Lung (tissue), 12 donors: ENCODE measurements at regions not wholly inside any gene's neighbourhood (a gene's known extent, or its start where the extent isn't known, plus 50 kb on each side); places are given as distances from the start of the nearest gene placed in this dataset. TPM values are rescaled to one million over a fixed set of nuclear protein-coding genes. Genes with fewer than 3 reads are reported as not detected.

Source experiments
- ATAC-seq: fragments of 200-7000 bp; cut with Tn5 transposase; one replicate; pipeline ENCODE4 v1.9.1; 2020; ENCODE audit warnings: moderate number of reproducible peaks; ENCODE audit not compliant: insufficient read depth, low FRiP score
- DNase-seq, 3 donors: peaks; one replicate each; pipeline ENCODE4 v3.0.0-alpha.2; 2013 to 2017
- H3K27ac ChIP-seq, 2 donors: one replicate each; pipeline ENCODE4 v1.5.1; 2013; ENCODE audit warnings: mild to moderate bottlenecking in 2 of 2, moderate library complexity in 2 of 2, control low read depth in 1 of 2, inconsistent platforms in 1 of 2, low read depth in 1 of 2, low read length in 1 of 2
- H3K27me3 ChIP-seq, 3 donors: one replicate each; pipeline ENCODE4 v1.5.1; 2013; ENCODE audit warnings: low read length in 2 of 3; ENCODE audit not compliant: control insufficient read depth in 3 of 3, insufficient read depth in 3 of 3
- H3K36me3 ChIP-seq, 4 donors: one replicate each; pipeline ENCODE4 v1.5.1; 2013; ENCODE audit warnings: low read length in 4 of 4, mild to moderate bottlenecking in 1 of 4, moderate library complexity in 1 of 4; ENCODE audit not compliant: control insufficient read depth in 4 of 4, insufficient read depth in 4 of 4
- H3K4me1 ChIP-seq, 5 donors: one replicate each; pipeline ENCODE4 v1.5.1; 2013; ENCODE audit warnings: low read length in 5 of 5, mild to moderate bottlenecking in 2 of 5, moderate library complexity in 1 of 5; ENCODE audit not compliant: control insufficient read depth in 5 of 5, insufficient read depth in 5 of 5
- H3K4me3 ChIP-seq: one replicate; pipeline ENCODE4 v1.5.1; 2013; ENCODE audit warnings: mild to moderate bottlenecking, control low read depth, moderate library complexity
- H3K9ac ChIP-seq, 2 donors: one replicate each; pipeline ENCODE4 v1.5.1; 2013; ENCODE audit warnings: low read length in 2 of 2, control low read depth in 1 of 2; ENCODE audit not compliant: insufficient read depth in 1 of 2
- H3K9me3 ChIP-seq, 4 donors: one replicate each; pipeline ENCODE4 v1.5.1; 2013; ENCODE audit warnings: low read length in 3 of 4, mild to moderate bottlenecking in 1 of 4, moderate library complexity in 1 of 4; ENCODE audit not compliant: control insufficient read depth in 4 of 4, insufficient read depth in 3 of 4
- WGBS, 2 donors: extraction: QIAGEN DNeasy Blood & Tissue Kit; methylation state at CpG; one replicate each; pipeline ENCODE4 v1.1.7; 2013; 5-methylcytosine and 5-hydroxymethylcytosine counted together
- small RNA-seq: library from RNA; depleted of rRNA; stranded (forward); fragments of <200 nt; gene quantifications from one replicate; pipeline ENCODE3, GENCODE V24; 2014; ENCODE audit warnings: low replicate concordance
- TF ChIP-seq, protein P1 (sequence below): IDR thresholded peaks from 2 replicates; pipeline ENCODE4 v1.5.1; 2012; ENCODE audit warnings: mild to moderate bottlenecking; ENCODE audit errors: control extremely low read depth, extremely low read depth
- donor health status: control.
- donor health status: control.
- donor health status: Bipolar disorder and iron deficiency.
- donor health status: healthy.
- donor health status: DM: yes; HTN: yes; CAD: no.

GRCh38 chr9:1962122-1962521, 53.0 kb upstream of the SMARCA2 start:
- TF ChIP-seq, protein P1, sequence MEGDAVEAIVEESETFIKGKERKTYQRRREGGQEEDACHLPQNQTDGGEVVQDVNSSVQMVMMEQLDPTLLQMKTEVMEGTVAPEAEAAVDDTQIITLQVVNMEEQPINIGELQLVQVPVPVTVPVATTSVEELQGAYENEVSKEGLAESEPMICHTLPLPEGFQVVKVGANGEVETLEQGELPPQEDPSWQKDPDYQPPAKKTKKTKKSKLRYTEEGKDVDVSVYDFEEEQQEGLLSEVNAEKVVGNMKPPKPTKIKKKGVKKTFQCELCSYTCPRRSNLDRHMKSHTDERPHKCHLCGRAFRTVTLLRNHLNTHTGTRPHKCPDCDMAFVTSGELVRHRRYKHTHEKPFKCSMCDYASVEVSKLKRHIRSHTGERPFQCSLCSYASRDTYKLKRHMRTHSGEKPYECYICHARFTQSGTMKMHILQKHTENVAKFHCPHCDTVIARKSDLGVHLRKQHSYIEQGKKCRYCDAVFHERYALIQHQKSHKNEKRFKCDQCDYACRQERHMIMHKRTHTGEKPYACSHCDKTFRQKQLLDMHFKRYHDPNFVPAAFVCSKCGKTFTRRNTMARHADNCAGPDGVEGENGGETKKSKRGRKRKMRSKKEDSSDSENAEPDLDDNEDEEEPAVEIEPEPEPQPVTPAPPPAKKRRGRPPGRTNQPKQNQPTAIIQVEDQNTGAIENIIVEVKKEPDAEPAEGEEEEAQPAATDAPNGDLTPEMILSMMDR, result no peak
- ATAC-seq, result no peak
- no peak overlapping the region for H3K4me3 ChIP-seq
- no peak overlapping the region for H3K9ac ChIP-seq
- peak; percentile 27 to 91 (median 88) for DNase-seq
- no peak overlapping the region for H3K27ac ChIP-seq
- H3K9me3 ChIP-seq, result no peaks in the 10 kb centered on the region
- peaks cover 0 to 35% (median 4%) of the 10 kb centered on the region in 5 donors for H3K4me1 ChIP-seq
- no peaks in the 10 kb centered on the region for H3K36me3 ChIP-seq
- 78 to 86% methylated on average over 2 of the region's 2 CpGs for WGBS, 2 donors
- no peaks in the 10 kb centered on the region for H3K27me3 ChIP-seq

- H3K27ac ChIP-seq, result no peak overlapping the region
These were observed 52.5 kb upstream of the SMARCA2 start for GRCh38 chr9:1962588-1963106.

GRCh38 chr9:1964093-1964492, 51.1 kb upstream of the SMARCA2 start:
- no peaks in the 10 kb centered on the region for H3K36me3 ChIP-seq
- no peak for DNase-seq
- TF ChIP-seq, protein P1, result no peak
- no peak overlapping the region for H3K9ac ChIP-seq
- H3K27ac ChIP-seq, result no peak overlapping the region
- peaks cover 0 to 35% (median 4%) of the 10 kb centered on the region in 5 donors for H3K4me1 ChIP-seq
- H3K4me3 ChIP-seq, result no peak overlapping the region
- 74 to 79% methylated on average over 2 of the region's 2 CpGs for WGBS, 2 donors
- H3K9me3 ChIP-seq, result no peaks in the 10 kb centered on the region
- no peak for ATAC-seq
- H3K27me3 ChIP-seq, result no peaks in the 10 kb centered on the region

More at GRCh38 chr9:1962588-1963106, 52.5 kb upstream of the SMARCA2 start:
- Histone ChIP-seq H3K36me3 (no peaks in the 10 kb centered on the region), H3K27me3 (no peaks in the 10 kb centered on the region), H3K4me1 (peaks cover 0 to 35% (median 4%) of the 10 kb centered on the region in 5 donors), H3K9ac (no peak overlapping the region), H3K9me3 (no peaks in the 10 kb centered on the region), H3K4me3 (no peak overlapping the region)
- ATAC-seq (no peak), DNase-seq (peak in 2 of 3 donors; percentile 64 to 72)
- TF ChIP-seq, protein P1, result no peak

Small RNAs in the stretch of these regions (small RNA-seq; reads per million reads assigned to genes)
- not detected for gene RNA5SP279
